ENCODE measurements at regions not wholly inside any gene's neighbourhood (a gene's known extent, or its start where the extent isn't known, plus 50 kb on each side); places are given as distances from the start of the nearest gene placed in this dataset.

GRCh38 chr10:31188792-31189406 lies 130.1 kb upstream of the ZEB1 start:
- no peak for TF ChIP-seq CTCF (IDR thresholded peaks at IDR 0.05; ENCODE audit: low read length)
- no peak for TF ChIP-seq EZH2 (IDR thresholded peaks at IDR 0.05; ENCODE audit: borderline replicate concordance, low read length)

All from OCI-LY1 (cell line).